Mammary epithelial cell (primary cell): ENCODE measurements at regions not wholly inside any gene's neighbourhood (a gene's known extent, or its start where the extent isn't known, plus 50 kb on each side); places are given as distances from the start of the nearest gene placed in this dataset.

Experiments used
- CTCF ChIP-seq, 2 donors: IDR thresholded peaks in 1 of 2; conservative IDR thresholded peaks in 1 of 2; 2 replicates each; pipeline ENCODE4 v1.5.1; 2011 to 2012; ENCODE audit warnings: inconsistent platforms in 2 of 2, low read length in 2 of 2, mild to moderate bottlenecking in 2 of 2, control low read depth in 1 of 2, low read depth in 1 of 2; ENCODE audit not compliant: insufficient read depth in 1 of 2; ENCODE audit errors: extremely low read depth in 1 of 2
- EZH2 ChIP-seq: IDR thresholded peaks from 2 replicates; pipeline ENCODE4 v1.6.1; 2012; ENCODE audit warnings: low read length, inconsistent platforms, borderline replicate concordance

- TF ChIP-seq EZH2 (no peak), CTCF (conservative IDR thresholded peaks at IDR 0.05 in 1 of 2, IDR thresholded peaks at IDR 0.05 in 1 of 2; ENCODE audit: extremely low read depth in 1 of 2, insufficient read depth in 1 of 2, low read depth in 1 of 2, low read length in 2 of 2) (no peak)
Observed at GRCh38 chr2:198596985-198597384, 792.6 kb downstream of the PLCL1 start.
